DND-41 (cell line): ENCODE measurements at regions not wholly inside any gene's neighbourhood (a gene's known extent, or its start where the extent isn't known, plus 50 kb on each side); places are given as distances from the start of the nearest gene placed in this dataset.

ENCODE experiments used
- ATAC-seq: fragments of 200-7000 bp; cut with Tn5 transposase; 3 replicates; pipeline ENCODE4 v1.9.1; 2021; ENCODE audit warnings: low read depth; ENCODE audit not compliant: insufficient read depth
- DNase-seq: peaks from one replicate; pipeline ENCODE4 v3.0.0-alpha.2; 2020
- H2AFZ ChIP-seq: 2 replicates; pipeline ENCODE4 v1.6.0; 2012; ENCODE audit warnings: low read depth, low read length
- H3K27ac ChIP-seq: 2 replicates; pipeline ENCODE4 v1.5.1; 2012; ENCODE audit warnings: low read length, inconsistent platforms
- H3K27me3 ChIP-seq: fragments of 200-600 bp; sonication (generic); 2 replicates; pipeline ENCODE4 v1.6.0; 2012; ENCODE audit warnings: low read length, mild to moderate bottlenecking, inconsistent platforms; ENCODE audit not compliant: insufficient read depth, poor library complexity
- H3K36me3 ChIP-seq: 2 replicates; pipeline ENCODE4 v1.5.1; 2012; ENCODE audit warnings: low read length, inconsistent platforms; ENCODE audit not compliant: insufficient read depth
- H3K4me1 ChIP-seq: 2 replicates; pipeline ENCODE4 v1.5.1; 2012; ENCODE audit warnings: mild to moderate bottlenecking, low read length; ENCODE audit not compliant: insufficient read depth
- H3K4me2 ChIP-seq: 2 replicates; pipeline ENCODE4 v1.6.0; 2012; ENCODE audit warnings: mild to moderate bottlenecking, moderate library complexity, low read length, inconsistent platforms; ENCODE audit not compliant: insufficient read depth
- H3K4me3 ChIP-seq, 2 experiments: fragments of 200-600 bp in 1 of 2; shearing (Covaris generic) in 1 of 2; 2 replicates each; pipeline ENCODE4 v1.5.1; 2012 to 2016; ENCODE audit warnings: inconsistent platforms in 2 of 2, low read length in 2 of 2, mild to moderate bottlenecking in 2 of 2, low read depth in 1 of 2, moderate library complexity in 1 of 2
- H3K79me2 ChIP-seq: 2 replicates; pipeline ENCODE4 v1.6.0; 2012; ENCODE audit warnings: low read length, inconsistent platforms; ENCODE audit not compliant: insufficient read depth
- H3K9ac ChIP-seq: 2 replicates; pipeline ENCODE4 v1.6.0; 2012; ENCODE audit warnings: low read depth, mild to moderate bottlenecking, inconsistent platforms, low read length, moderate library complexity
- H3K9me3 ChIP-seq: 2 replicates; pipeline ENCODE4 v1.5.1; 2012; ENCODE audit warnings: low read length, moderate library complexity, mild to moderate bottlenecking, inconsistent platforms; ENCODE audit not compliant: insufficient read depth, severe bottlenecking
- H4K20me1 ChIP-seq: 2 replicates; pipeline ENCODE4 v1.6.0; 2012; ENCODE audit warnings: low read length; ENCODE audit not compliant: insufficient read depth
- EZH2 ChIP-seq: IDR thresholded peaks from 3 replicates; pipeline ENCODE4 v1.6.1; 2012; ENCODE audit warnings: borderline replicate concordance, low read depth, mild to moderate bottlenecking, moderate library complexity, low read length, inconsistent platforms; ENCODE audit not compliant: severe bottlenecking
- TF ChIP-seq, protein P1 (sequence below): IDR thresholded peaks from 2 replicates; pipeline ENCODE4 v1.5.1; 2012; ENCODE audit warnings: borderline replicate concordance, low read length, moderate library complexity, mild to moderate bottlenecking; ENCODE audit not compliant: poor library complexity, severe bottlenecking; ENCODE audit errors: extremely low read depth

DNA sequence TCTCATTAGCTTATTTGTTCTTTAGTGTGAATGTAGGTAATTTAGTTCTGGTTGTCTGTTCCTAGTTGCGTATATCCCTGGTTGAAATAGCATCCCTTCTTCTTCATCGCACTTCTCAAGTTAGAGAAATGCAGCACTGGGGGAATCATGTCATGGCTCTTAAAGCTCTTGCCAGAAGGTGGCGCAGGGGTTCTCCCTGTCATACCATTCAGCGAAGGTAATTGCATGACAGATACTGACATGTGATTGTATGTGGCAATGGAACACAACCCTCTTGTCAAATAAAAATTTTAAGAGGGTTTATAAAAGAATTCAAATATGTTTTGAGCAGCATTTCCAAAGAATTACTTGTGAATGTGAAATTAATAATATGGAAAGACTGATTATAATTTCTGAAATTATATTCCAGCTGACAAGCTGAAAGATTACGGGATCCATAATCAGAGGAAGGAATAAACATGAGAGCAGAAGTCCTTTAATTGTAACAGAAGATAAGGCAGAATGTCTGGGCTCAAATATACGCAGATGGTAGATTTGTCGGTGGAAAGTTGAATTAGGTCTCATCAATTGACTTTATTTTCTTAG, 411.7 kb downstream of the DSEL start:
- Histone ChIP-seq H3K27ac (no peak overlapping the region), H3K9me3 (no peaks in the 10 kb centered on the region), H2AFZ (no peak overlapping the region), H3K9ac (no peak overlapping the region), H3K27me3 (no peaks in the 10 kb centered on the region), H4K20me1 (no peaks in the 10 kb centered on the region), H3K36me3 (no peaks in the 10 kb centered on the region), H3K4me2 (no peak overlapping the region), H3K4me3 (no peak overlapping the region), H3K79me2 (no peaks in the 10 kb centered on the region), H3K4me1 (no peaks in the 10 kb centered on the region)
- DNase-seq = peak; percentile 16
- TF ChIP-seq, protein P1, sequence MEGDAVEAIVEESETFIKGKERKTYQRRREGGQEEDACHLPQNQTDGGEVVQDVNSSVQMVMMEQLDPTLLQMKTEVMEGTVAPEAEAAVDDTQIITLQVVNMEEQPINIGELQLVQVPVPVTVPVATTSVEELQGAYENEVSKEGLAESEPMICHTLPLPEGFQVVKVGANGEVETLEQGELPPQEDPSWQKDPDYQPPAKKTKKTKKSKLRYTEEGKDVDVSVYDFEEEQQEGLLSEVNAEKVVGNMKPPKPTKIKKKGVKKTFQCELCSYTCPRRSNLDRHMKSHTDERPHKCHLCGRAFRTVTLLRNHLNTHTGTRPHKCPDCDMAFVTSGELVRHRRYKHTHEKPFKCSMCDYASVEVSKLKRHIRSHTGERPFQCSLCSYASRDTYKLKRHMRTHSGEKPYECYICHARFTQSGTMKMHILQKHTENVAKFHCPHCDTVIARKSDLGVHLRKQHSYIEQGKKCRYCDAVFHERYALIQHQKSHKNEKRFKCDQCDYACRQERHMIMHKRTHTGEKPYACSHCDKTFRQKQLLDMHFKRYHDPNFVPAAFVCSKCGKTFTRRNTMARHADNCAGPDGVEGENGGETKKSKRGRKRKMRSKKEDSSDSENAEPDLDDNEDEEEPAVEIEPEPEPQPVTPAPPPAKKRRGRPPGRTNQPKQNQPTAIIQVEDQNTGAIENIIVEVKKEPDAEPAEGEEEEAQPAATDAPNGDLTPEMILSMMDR = peak; percentile 72
- TF ChIP-seq EZH2 = no peak
- peak; percentile 71 for ATAC-seq

DNA sequence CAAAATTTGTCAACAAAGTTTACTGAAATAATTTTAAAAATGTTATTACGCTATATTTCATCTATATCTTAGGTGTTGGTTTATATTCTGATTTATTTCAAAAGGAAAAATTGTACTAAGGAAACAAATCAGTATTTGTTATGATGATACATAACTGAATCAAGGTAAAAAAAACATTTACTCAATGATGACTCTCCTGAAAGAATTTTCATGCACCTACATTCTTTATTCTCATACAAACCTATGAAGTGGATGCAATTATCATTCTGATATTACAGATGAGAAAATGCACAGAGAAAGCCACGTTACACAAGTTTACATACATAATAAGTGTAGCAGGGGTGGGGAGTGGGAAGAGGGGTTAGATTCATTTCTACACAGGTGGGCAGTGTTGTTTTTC, 422.4 kb downstream of the DSEL start:
- Histone ChIP-seq H3K36me3 (no peaks in the 10 kb centered on the region), H3K9ac (no peak overlapping the region), H3K27me3 (no peaks in the 10 kb centered on the region), H3K9me3 (no peaks in the 10 kb centered on the region), H3K27ac (no peak overlapping the region), H3K4me2 (no peak overlapping the region), H2AFZ (no peak overlapping the region), H4K20me1 (no peaks in the 10 kb centered on the region), H3K79me2 (no peaks in the 10 kb centered on the region), H3K4me3 (no peak overlapping the region), H3K4me1 (no peaks in the 10 kb centered on the region)
- no peak for DNase-seq
- no peak for ATAC-seq
- TF ChIP-seq EZH2 = no peak
- TF ChIP-seq, protein P1 = no peak

DNA sequence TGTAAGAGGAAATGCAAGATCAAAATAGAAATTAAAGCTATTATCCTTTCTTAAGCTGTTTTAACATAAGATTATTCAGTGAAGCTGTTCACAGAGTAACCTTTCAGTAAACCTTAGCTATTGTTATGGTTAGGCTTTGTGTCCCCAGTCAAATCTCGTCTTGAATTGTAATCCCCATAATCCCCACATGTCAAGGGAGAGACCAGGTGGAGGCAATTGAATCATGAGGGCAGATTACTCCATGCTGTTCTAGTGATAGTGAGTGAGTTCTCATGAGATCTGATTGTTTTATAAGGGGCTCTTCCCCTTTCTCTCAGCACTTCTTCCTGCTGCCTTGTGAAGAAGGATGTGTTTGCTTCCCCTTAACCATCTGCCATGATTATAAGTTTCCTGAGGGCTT, 424.4 kb downstream of the DSEL start:
- Histone ChIP-seq H3K27ac (no peak overlapping the region), H4K20me1 (no peaks in the 10 kb centered on the region), H3K4me1 (no peaks in the 10 kb centered on the region), H3K9me3 (no peaks in the 10 kb centered on the region), H2AFZ (no peak overlapping the region), H3K9ac (no peak overlapping the region), H3K4me2 (no peak overlapping the region), H3K36me3 (no peaks in the 10 kb centered on the region), H3K4me3 (no peak overlapping the region), H3K79me2 (no peaks in the 10 kb centered on the region), H3K27me3 (no peaks in the 10 kb centered on the region)
- ATAC-seq = no peak
- DNase-seq = no peak
- TF ChIP-seq, protein P1 = no peak
- no peak for TF ChIP-seq EZH2
